Naive thymus-derived CD4-positive, alpha-beta T cell (primary cell): ENCODE measurements at regions not wholly inside any gene's neighbourhood (a gene's known extent, or its start where the extent isn't known, plus 50 kb on each side); places are given as distances from the start of the nearest gene placed in this dataset.

Experiments
- ATAC-seq: fragments of 150-1000 bp; cut with Tn5 transposase; 2 replicates; pipeline ENCODE4 v1.10.0; 2021; ENCODE audit warnings: mild to moderate bottlenecking, moderate library complexity
- CTCF ChIA-PET: fragments of 350-600 bp; sonication (Branson Sonifier 250); formaldehyde crosslinking; loops from one replicate; lab custom pipeline; 2021; ENCODE audit warnings: antibody characterized with exemption; lab: Charles Lee
- POLR2A ChIA-PET: fragments of 350-600 bp; sonication (Branson Sonifier 250); formaldehyde crosslinking; loops from one replicate; lab custom pipeline; 2021; ENCODE audit warnings: antibody characterized with exemption, inconsistent platforms; lab: Charles Lee
- DNase-seq, 9 donors: peaks; one replicate each; pipeline versions ENCODE4 v3.0.0 to v3.0.0-alpha.2; 2020 to 2022; ENCODE audit warnings: mixed read lengths in 1 of 9
- H3K27ac ChIP-seq: one replicate; pipeline ENCODE4 v1.7.0; 2013; ENCODE audit warnings: mild to moderate bottlenecking, low read depth, low read length, moderate library complexity
- H3K27me3 ChIP-seq, 2 donors: one replicate each; pipeline ENCODE4 v1.7.0; 2013; ENCODE audit warnings: low read length in 2 of 2, mild to moderate bottlenecking in 2 of 2, moderate library complexity in 2 of 2; ENCODE audit not compliant: control insufficient read depth in 2 of 2, insufficient read depth in 2 of 2
- H3K36me3 ChIP-seq, 3 experiments: 1 replicate in 2 of 3; 2 replicates in 1 of 3; pipeline ENCODE4 v1.7.0; 2013; ENCODE audit warnings: low read length in 3 of 3, mild to moderate bottlenecking in 3 of 3, moderate library complexity in 1 of 3; ENCODE audit not compliant: insufficient read depth in 3 of 3, control insufficient read depth in 2 of 3
- H3K4me1 ChIP-seq, 2 donors: one replicate each; pipeline ENCODE4 v1.7.0; 2013; ENCODE audit warnings: low read length in 2 of 2, mild to moderate bottlenecking in 2 of 2, moderate library complexity in 1 of 2; ENCODE audit not compliant: control insufficient read depth in 2 of 2, insufficient read depth in 2 of 2
- H3K4me3 ChIP-seq: 2 replicates; pipeline ENCODE4 v1.7.0; 2013; ENCODE audit warnings: mild to moderate bottlenecking, low read length
- H3K9me3 ChIP-seq, 3 experiments: 1 replicate in 2 of 3; 2 replicates in 1 of 3; pipeline ENCODE4 v1.7.0; 2013; ENCODE audit warnings: low read length in 3 of 3; ENCODE audit not compliant: control insufficient read depth in 2 of 3
- H3K27ac Mint-ChIP-seq, 9 donors: one replicate each; pipeline ENCODE4 v1.8.0; 2020 to 2022; ENCODE audit warnings: mixed read lengths in 9 of 9, mild to moderate bottlenecking in 8 of 9, moderate library complexity in 5 of 9, inconsistent platforms in 2 of 9
- H3K27me3 Mint-ChIP-seq, 5 donors: one replicate each; pipeline ENCODE4 v1.8.0; 2021 to 2022; ENCODE audit warnings: mixed read lengths in 5 of 5, mild to moderate bottlenecking in 1 of 5
- H3K36me3 Mint-ChIP-seq, 5 donors: one replicate each; pipeline ENCODE4 v1.8.0; 2020 to 2022; ENCODE audit warnings: mixed read lengths in 5 of 5, mild to moderate bottlenecking in 3 of 5, inconsistent platforms in 1 of 5
- H3K4me1 Mint-ChIP-seq, 7 donors: one replicate each; pipeline ENCODE4 v1.8.0; 2020 to 2022; ENCODE audit warnings: mixed read lengths in 7 of 7, mild to moderate bottlenecking in 3 of 7, inconsistent platforms in 1 of 7
- H3K4me3 Mint-ChIP-seq, 10 donors: one replicate each; pipeline ENCODE4 v1.8.0; 2020 to 2022; ENCODE audit warnings: mild to moderate bottlenecking in 10 of 10, mixed read lengths in 10 of 10, moderate library complexity in 6 of 10, inconsistent platforms in 2 of 10
- H3K9me3 Mint-ChIP-seq, 11 donors: one replicate each; pipeline ENCODE4 v1.8.0; 2020 to 2022; ENCODE audit warnings: mixed read lengths in 11 of 11, mild to moderate bottlenecking in 4 of 11, inconsistent platforms in 1 of 11, moderate library complexity in 1 of 11
- intact Hi-C, 2 donors: fragments of 100-400 bp; cut with micrococcal nuclease; formaldehyde crosslinking; loops; one replicate each; pipeline ENCODE4 v1.15.1; 2023

GRCh38 chr10:64396105-64396708 is 875.0 kb downstream of the REEP3 start:
- H3K4me3 Mint-ChIP-seq: no peak overlapping the region
- no peaks in the 10 kb centered on the region for H3K4me1 Mint-ChIP-seq
- ChIA-PET CTCF (no interaction called here), POLR2A (no interaction called here)
- H3K27me3 Mint-ChIP-seq: no peaks in the 10 kb centered on the region
- H3K4me1 ChIP-seq: no peaks in the 10 kb centered on the region
- no peak overlapping the region for H3K27ac ChIP-seq
- H3K27ac Mint-ChIP-seq: no peak overlapping the region
- intact Hi-C loops: no loop called here
- DNase-seq (no peak), ATAC-seq (no peak)
- no peak overlapping the region for H3K4me3 ChIP-seq
- no peaks in the 10 kb centered on the region for H3K27me3 ChIP-seq
- H3K9me3 ChIP-seq: no peaks in the 10 kb centered on the region
- no peaks in the 10 kb centered on the region for H3K36me3 ChIP-seq
- no peaks in the 10 kb centered on the region for H3K36me3 Mint-ChIP-seq
- peaks cover 0 to 5% (median 0%) of the 10 kb centered on the region in 11 donors for H3K9me3 Mint-ChIP-seq

- ATAC-seq: no peak
- H3K4me1 ChIP-seq: no peaks in the 10 kb centered on the region
- no peak overlapping the region for H3K27ac ChIP-seq
- Mint-ChIP-seq H3K4me3 (no peak overlapping the region), H3K4me1 (no peaks in the 10 kb centered on the region), H3K36me3 (no peaks in the 10 kb centered on the region), H3K27me3 (no peaks in the 10 kb centered on the region), H3K9me3 (peaks cover 0 to 5% (median 3%) of the 10 kb centered on the region in 11 donors), H3K27ac (no peak overlapping the region)
- H3K36me3 ChIP-seq: no peaks in the 10 kb centered on the region
- POLR2A ChIA-PET: no interaction called here
- H3K9me3 ChIP-seq: no peaks in the 10 kb centered on the region
- no peak overlapping the region for H3K4me3 ChIP-seq
- CTCF ChIA-PET: no interaction called here
- intact Hi-C loops: no loop called here
- H3K27me3 ChIP-seq: no peaks in the 10 kb centered on the region
- DNase-seq: no peak
These were observed 875.9 kb downstream of the REEP3 start for GRCh38 chr10:64397125-64397524.

- Mint-ChIP-seq H3K27me3 (no peaks in the 10 kb centered on the region), H3K27ac (no peak overlapping the region), H3K9me3 (peaks cover 0 to 14% (median 2%) of the 10 kb centered on the region in 11 donors), H3K36me3 (no peaks in the 10 kb centered on the region), H3K4me1 (no peaks in the 10 kb centered on the region), H3K4me3 (no peak overlapping the region)
- ATAC-seq (no peak), DNase-seq (no peak)
- CTCF ChIA-PET: no interaction called here
- intact Hi-C loops: no loop called here
- Histone ChIP-seq H3K36me3 (no peaks in the 10 kb centered on the region), H3K27me3 (no peaks in the 10 kb centered on the region), H3K9me3 (no peaks in the 10 kb centered on the region), H3K4me1 (no peaks in the 10 kb centered on the region), H3K27ac (no peak overlapping the region), H3K4me3 (no peak overlapping the region)
- POLR2A ChIA-PET: no interaction called here
These were observed 887.4 kb downstream of the REEP3 start for GRCh38 chr10:64408391-64409183.

- H3K27ac Mint-ChIP-seq: no peak overlapping the region
- no peaks in the 10 kb centered on the region for H3K4me1 ChIP-seq
- no peak overlapping the region for H3K27ac ChIP-seq
- no peaks in the 10 kb centered on the region for H3K4me1 Mint-ChIP-seq
- intact Hi-C loops: no loop called here
- ATAC-seq (no peak), DNase-seq (no peak)
- no peaks in the 10 kb centered on the region for H3K36me3 ChIP-seq
- ChIA-PET CTCF (no interaction called here), POLR2A (no interaction called here)
- no peaks in the 10 kb centered on the region for H3K9me3 ChIP-seq
- no peak overlapping the region for H3K4me3 ChIP-seq
- H3K36me3 Mint-ChIP-seq: no peaks in the 10 kb centered on the region
- no peaks in the 10 kb centered on the region for H3K27me3 ChIP-seq
- H3K27me3 Mint-ChIP-seq: no peaks in the 10 kb centered on the region
- no peak overlapping the region for H3K4me3 Mint-ChIP-seq
- H3K9me3 Mint-ChIP-seq: peaks cover 0 to 14% (median 2%) of the 10 kb centered on the region in 11 donors
These were observed 888.1 kb downstream of the REEP3 start for GRCh38 chr10:64409349-64409748.

GRCh38 chr10:64416011-64416410 is 894.8 kb downstream of the REEP3 start:
- no peak overlapping the region for H3K27ac Mint-ChIP-seq

GRCh38 chr10:64419461-64419860 is 898.3 kb downstream of the REEP3 start:
- Histone ChIP-seq H3K27ac (no peak overlapping the region), H3K4me1 (no peaks in the 10 kb centered on the region), H3K36me3 (no peaks in the 10 kb centered on the region), H3K9me3 (no peaks in the 10 kb centered on the region), H3K4me3 (no peak overlapping the region), H3K27me3 (no peaks in the 10 kb centered on the region)
- ATAC-seq: no peak
- CTCF ChIA-PET: no interaction called here
- H3K27ac Mint-ChIP-seq: no peak overlapping the region
- no peaks in the 10 kb centered on the region for H3K4me1 Mint-ChIP-seq
- POLR2A ChIA-PET: no interaction called here
- no peaks in the 10 kb centered on the region for H3K27me3 Mint-ChIP-seq
- peaks cover 0 to 7% (median 0%) of the 10 kb centered on the region in 11 donors for H3K9me3 Mint-ChIP-seq
- no peak overlapping the region for H3K4me3 Mint-ChIP-seq
- no peaks in the 10 kb centered on the region for H3K36me3 Mint-ChIP-seq
- intact Hi-C loops: no loop called here
- DNase-seq: no peak

More at GRCh38 chr10:64416011-64416410, 894.8 kb downstream of the REEP3 start:
- H3K4me3 Mint-ChIP-seq: no peak overlapping the region
- H3K36me3 Mint-ChIP-seq: no peaks in the 10 kb centered on the region
- Histone ChIP-seq H3K36me3 (no peaks in the 10 kb centered on the region), H3K27me3 (no peaks in the 10 kb centered on the region), H3K9me3 (no peaks in the 10 kb centered on the region), H3K4me1 (no peaks in the 10 kb centered on the region), H3K27ac (no peak overlapping the region), H3K4me3 (no peak overlapping the region)
- DNase-seq (no peak), ATAC-seq (no peak)
- ChIA-PET CTCF (no interaction called here), POLR2A (no interaction called here)
- intact Hi-C loops: no loop called here
- peaks cover 0 to 7% (median 0%) of the 10 kb centered on the region in 11 donors for H3K9me3 Mint-ChIP-seq
- no peaks in the 10 kb centered on the region for H3K4me1 Mint-ChIP-seq
- H3K27me3 Mint-ChIP-seq: no peaks in the 10 kb centered on the region

GRCh38 chr10:64426745-64427144 is 905.5 kb downstream of the REEP3 start:
- Mint-ChIP-seq H3K27ac (no peak overlapping the region), H3K9me3 (peaks cover 0 to 4% (median 0%) of the 10 kb centered on the region in 11 donors), H3K36me3 (no peaks in the 10 kb centered on the region), H3K4me3 (no peak overlapping the region), H3K27me3 (no peaks in the 10 kb centered on the region), H3K4me1 (no peaks in the 10 kb centered on the region)
- Histone ChIP-seq H3K27ac (no peak overlapping the region), H3K9me3 (no peaks in the 10 kb centered on the region), H3K4me1 (no peaks in the 10 kb centered on the region), H3K36me3 (no peaks in the 10 kb centered on the region), H3K27me3 (no peaks in the 10 kb centered on the region), H3K4me3 (no peak overlapping the region)
- intact Hi-C loops: no loop called here
- DNase-seq (no peak), ATAC-seq (no peak)
- ChIA-PET POLR2A (no interaction called here), CTCF (no interaction called here)
